SK-N-SH (cell line): ENCODE measurements at regions not wholly inside any gene's neighbourhood (a gene's known extent, or its start where the extent isn't known, plus 50 kb on each side); places are given as distances from the start of the nearest gene placed in this dataset.
"Not testable (repeated sequence)": the region's sequence is repeated elsewhere in the genome, so short reads cannot be mapped to it uniquely, and the experiment has no call there.

Source experiments
- CTCF ChIA-PET: fragments of 300-600, 350-600 bp; formaldehyde crosslinking; extraction: SDS; loops from one replicate; lab custom pipeline; 2021; lab: Yijun Ruan, JAX
- POLR2A ChIA-PET: fragments of 350-600 bp; sonication (Branson Sonifier 250); formaldehyde crosslinking; extraction: SDS; loops from one replicate; lab custom pipeline; 2020; ENCODE audit warnings: antibody characterized with exemption, inconsistent platforms; lab: Yijun Ruan, JAX
- DNase-seq: peaks from one replicate; pipeline ENCODE4 v3.0.0; 2012
- H2AFZ ChIP-seq: fragments of 200-600 bp; sonication (generic); 2 replicates; pipeline ENCODE4 v1.8.1; 2016; ENCODE audit warnings: antibody characterized with exemption, mild to moderate bottlenecking, low read depth
- H3F3A ChIP-seq: fragments of 200-600 bp; sonication (generic); replicated peaks from 2 replicates; pipeline ENCODE3; 2016; ENCODE audit warnings: antibody characterized with exemption, mild to moderate bottlenecking; ENCODE audit not compliant: insufficient read depth
- H3K27ac ChIP-seq, 2 experiments: fragments of 200-500 bp in 1 of 2; fragments of 200-600 bp in 1 of 2; sonication (Bioruptor generic) in 1 of 2; sonication (generic), shearing (Covaris generic) in 1 of 2; 2 replicates each; pipeline versions ENCODE4 v1.5.1 to v1.6.1; 2014 to 2016; ENCODE audit warnings: low read depth in 2 of 2, inconsistent platforms in 1 of 2, low read length in 1 of 2, mild to moderate bottlenecking in 1 of 2, mixed read lengths in 1 of 2
- H3K27me3 ChIP-seq: fragments of 200-600 bp; sonication (generic), shearing (Covaris generic); 2 replicates; pipeline ENCODE4 v1.6.1; 2016; ENCODE audit warnings: mixed run types; ENCODE audit not compliant: insufficient read depth
- H3K36me3 ChIP-seq, 2 experiments: fragments of 200-500 bp in 1 of 2; fragments of 200-600 bp in 1 of 2; sonication (Bioruptor generic) in 1 of 2; sonication (generic) in 1 of 2; replicated peaks in 1 of 2; 2 replicates each; pipeline versions ENCODE3 to v1.5.1; 2014 to 2016; ENCODE audit warnings: low read length in 1 of 2, mild to moderate bottlenecking in 1 of 2; ENCODE audit not compliant: insufficient read depth in 2 of 2, control insufficient read depth in 1 of 2
- H3K4me1 ChIP-seq, 2 experiments: fragments of 200-500 bp in 1 of 2; fragments of 200-600 bp in 1 of 2; sonication (Bioruptor generic) in 1 of 2; sonication (generic), shearing (Covaris generic) in 1 of 2; 2 replicates each; pipeline versions ENCODE4 v1.5.1 to v1.6.1; 2014 to 2016; ENCODE audit warnings: low read depth in 1 of 2, low read length in 1 of 2, mixed run types in 1 of 2; ENCODE audit not compliant: insufficient read depth in 2 of 2, control insufficient read depth in 1 of 2
- H3K4me2 ChIP-seq: fragments of 200-600 bp; sonication (generic), shearing (Covaris generic); 2 replicates; pipeline ENCODE4 v1.6.1; 2017; ENCODE audit warnings: mixed run types
- H3K4me3 ChIP-seq, 2 experiments: fragments of 200-500 bp in 1 of 2; fragments of 200-600 bp in 1 of 2; sonication (Bioruptor generic) in 1 of 2; sonication (generic), shearing (Covaris generic) in 1 of 2; 2 replicates each; pipeline versions ENCODE4 v1.5.1 to v1.8.1; 2014 to 2016; ENCODE audit warnings: low read depth in 2 of 2, inconsistent platforms in 1 of 2, low read length in 1 of 2, mild to moderate bottlenecking in 1 of 2, mixed read lengths in 1 of 2, moderate library complexity in 1 of 2
- H3K79me2 ChIP-seq: fragments of 200-600 bp; sonication (generic); 2 replicates; pipeline ENCODE4 v1.8.1; 2017; ENCODE audit warnings: mild to moderate bottlenecking; ENCODE audit not compliant: insufficient read depth
- H3K9ac ChIP-seq: fragments of 200-600 bp; sonication (generic); 2 replicates; pipeline ENCODE4 v1.6.1; 2017; ENCODE audit warnings: mixed run types
- H3K9me2 ChIP-seq: fragments of 200-600 bp; sonication (generic); 2 replicates; pipeline ENCODE4 v1.6.1; 2017; ENCODE audit warnings: mixed run types
- H3K9me3 ChIP-seq: fragments of 200-600 bp; sonication (generic); 2 replicates; pipeline ENCODE4 v1.6.1; 2017; ENCODE audit warnings: mixed run types, mild to moderate bottlenecking, moderate library complexity
- H4K20me1 ChIP-seq: fragments of 200-600 bp; sonication (generic); 2 replicates; pipeline ENCODE4 v1.6.1; 2017; ENCODE audit warnings: mild to moderate bottlenecking, mixed run types; ENCODE audit not compliant: insufficient read depth
- CHD2 ChIP-seq: fragments of 150-350 bp; IDR thresholded peaks from 2 replicates; pipeline ENCODE4 v1.6.1; 2018; ENCODE audit warnings: low read length; ENCODE audit not compliant: partially characterized antibody
- EP300 ChIP-seq, 2 experiments: IDR thresholded peaks; 2 replicates each; pipeline versions ENCODE4 v1.4.0 to v1.6.1; 2012; ENCODE audit warnings: borderline replicate concordance in 1 of 2, low read depth in 1 of 2, low read length in 1 of 2
- FOSL2 ChIP-seq: IDR thresholded peaks from 2 replicates; pipeline ENCODE4 v1.4.0; 2012; ENCODE audit warnings: low read depth, mild to moderate bottlenecking, moderate library complexity, borderline replicate concordance
- GATA2 ChIP-seq: sonication (generic); formaldehyde crosslinking; IDR thresholded peaks from 2 replicates; pipeline ENCODE4 v1.5.0; 2020; ENCODE audit warnings: mild to moderate bottlenecking, missing genetic modification reagents
- JUND ChIP-seq: IDR thresholded peaks from 2 replicates; pipeline ENCODE4 v1.4.0; 2012
- MAX ChIP-seq: IDR thresholded peaks from 2 replicates; pipeline ENCODE4 v1.4.0; 2012; ENCODE audit warnings: low read depth
- MEF2A ChIP-seq: IDR thresholded peaks from 2 replicates; pipeline ENCODE4 v1.4.0; 2012; ENCODE audit warnings: low read depth, borderline replicate concordance
- MXI1 ChIP-seq: IDR thresholded peaks from 2 replicates; pipeline ENCODE4 v1.6.1; 2012; ENCODE audit warnings: mild to moderate bottlenecking, low read depth, low read length, improper control_type of control experiment
- POLR2AphosphoS5 ChIP-seq: IDR thresholded peaks from 2 replicates; pipeline ENCODE4 v1.6.1; 2012; ENCODE audit warnings: low read depth, low read length
- RCOR1 ChIP-seq: fragments of 150-350 bp; IDR thresholded peaks from 2 replicates; pipeline ENCODE4 v1.6.1; 2017; ENCODE audit warnings: antibody characterized with exemption, low read length
- RFX5 ChIP-seq: IDR thresholded peaks from 2 replicates; pipeline ENCODE4 v1.6.1; 2012; ENCODE audit warnings: mild to moderate bottlenecking, improper control_type of control experiment, low read length
- TEAD4 ChIP-seq: IDR thresholded peaks from 2 replicates; pipeline ENCODE4 v1.4.0; 2012; ENCODE audit warnings: mild to moderate bottlenecking, borderline replicate concordance; ENCODE audit not compliant: insufficient read depth
- USF1 ChIP-seq: IDR thresholded peaks from 2 replicates; pipeline ENCODE4 v1.4.0; 2012; ENCODE audit warnings: low read depth, borderline replicate concordance
- USF2 ChIP-seq: fragments of 150-350 bp; IDR thresholded peaks from 2 replicates; pipeline ENCODE4 v1.6.1; 2017; ENCODE audit warnings: antibody characterized with exemption, low read length, low read depth, borderline replicate concordance
- ZBTB33 ChIP-seq: IDR thresholded peaks from 2 replicates; pipeline ENCODE4 v1.4.0; 2012; ENCODE audit warnings: low read depth, borderline replicate concordance
- WGBS: methylation state at CpG from one replicate; pipeline ENCODE4 v1.1.6; 2017; ENCODE audit warnings: low lambda C conversion rate; 5-methylcytosine and 5-hydroxymethylcytosine counted together

DNA sequence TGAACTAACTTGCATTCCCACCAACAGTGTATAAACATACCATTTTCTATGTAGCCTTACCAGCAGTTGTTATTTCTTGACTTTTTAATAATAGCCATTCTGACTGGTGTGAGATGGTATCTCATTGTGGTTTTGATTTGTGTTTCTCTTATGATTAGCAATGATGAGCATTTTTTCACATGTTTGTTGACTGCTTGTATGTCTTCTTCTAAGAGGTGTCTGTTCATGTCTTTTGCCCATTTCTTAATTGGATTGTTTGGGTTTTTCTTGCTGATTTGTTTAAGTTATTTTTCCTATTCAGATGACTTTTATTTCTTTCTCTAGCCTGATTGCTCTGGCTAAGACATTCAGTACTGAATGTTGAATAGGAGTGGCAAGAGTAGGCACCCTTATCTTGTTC, 230.3 kb downstream of the DAD1 start:
- TF ChIP-seq JUND (no peak), POLR2AphosphoS5 (no peak), GATA2 (CRISPR knock-in tag) (no peak), MAX (no peak), USF2 (no peak)
- no peak overlapping the region for H3K4me2 ChIP-seq
- H3K9ac ChIP-seq = no peak overlapping the region
- H3K4me3 ChIP-seq = no peak overlapping the region
- H3K36me3 ChIP-seq = no peaks in the 10 kb centered on the region
- H3K4me1 ChIP-seq = no peaks in the 10 kb centered on the region
- no peak overlapping the region for H2AFZ ChIP-seq
- no peak overlapping the region for H3K27ac ChIP-seq
- H3K9me2 ChIP-seq = no peaks in the 10 kb centered on the region
- POLR2A ChIA-PET = no interaction called here
- CTCF ChIA-PET = no interaction called here
- no peak for DNase-seq
- no peaks in the 10 kb centered on the region for H3K79me2 ChIP-seq
- H3F3A ChIP-seq = no peaks in the 10 kb centered on the region
- H3K27me3 ChIP-seq = no peaks in the 10 kb centered on the region
- no peaks in the 10 kb centered on the region for H3K9me3 ChIP-seq
- H4K20me1 ChIP-seq = no peaks in the 10 kb centered on the region

DNA sequence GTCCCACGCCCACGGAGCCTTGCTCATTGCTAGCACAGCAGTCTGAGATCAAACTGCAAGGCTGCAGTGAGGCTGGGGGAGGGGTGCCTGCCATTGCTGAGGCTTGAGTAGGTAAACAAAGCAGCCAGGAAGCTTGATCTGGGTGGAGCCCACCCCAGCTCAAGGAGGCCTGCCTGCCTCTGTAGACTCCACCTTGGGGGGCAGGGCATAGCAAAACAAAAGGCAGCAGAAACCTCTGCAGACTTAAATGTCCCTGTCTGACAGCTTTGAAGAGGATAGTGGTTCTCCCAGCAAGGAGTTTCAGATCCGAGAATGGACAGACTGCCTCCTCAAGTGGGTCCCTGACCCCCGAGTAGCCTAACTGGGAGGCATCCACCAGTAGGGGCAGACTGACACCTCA, 239.7 kb downstream of the DAD1 start:
- DNase-seq, H3K4me3 ChIP-seq, H3K79me2 ChIP-seq, POLR2A ChIA-PET, H3F3A ChIP-seq, H3K9me2 ChIP-seq, H3K27me3 ChIP-seq, H3K9ac ChIP-seq, H3K4me1 ChIP-seq, H2AFZ ChIP-seq, H3K36me3 ChIP-seq, H4K20me1 ChIP-seq, H3K27ac ChIP-seq, H3K9me3 ChIP-seq, H3K4me2 ChIP-seq: not testable (repeated sequence)
- CTCF ChIA-PET = interaction anchor here (1.1 kb wide), 1 partner anchor 30 kb away, joined by 3 read pairs; no protein-coding TSS in a partner anchor
- 0% methylated on average over 2 of the region's 4 CpGs for WGBS

DNA sequence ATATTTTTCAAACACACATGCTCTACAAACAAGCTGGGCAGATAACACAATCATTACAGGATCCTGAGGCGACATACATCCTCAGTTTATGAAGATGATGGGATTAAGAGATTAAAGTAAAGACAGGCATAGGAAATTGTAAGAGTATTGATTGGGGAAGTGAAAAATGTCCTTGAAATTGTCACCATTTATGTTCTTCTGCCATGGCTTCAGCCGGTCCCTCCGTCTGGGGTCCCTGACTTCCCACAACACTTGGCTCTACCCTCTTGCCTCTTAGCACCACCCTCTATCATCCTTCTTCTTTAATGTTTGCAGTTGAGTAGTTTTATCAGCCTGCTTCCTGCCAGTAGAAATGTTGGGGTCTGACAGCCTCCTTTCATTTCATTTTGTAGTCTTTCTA, 244.4 kb downstream of the DAD1 start:
- H3K36me3 ChIP-seq = no peaks in the 10 kb centered on the region
- no peak overlapping the region for H3K4me2 ChIP-seq
- no peak overlapping the region for H3K9ac ChIP-seq
- H3K27me3 ChIP-seq = no peaks in the 10 kb centered on the region
- H4K20me1 ChIP-seq = no peaks in the 10 kb centered on the region
- H3F3A ChIP-seq = no peaks in the 10 kb centered on the region
- H2AFZ ChIP-seq = no peak overlapping the region
- H3K9me3 ChIP-seq = no peaks in the 10 kb centered on the region
- DNase-seq = no peak
- WGBS = 13% methylated on average over 3 of the region's 3 CpGs
- no peak overlapping the region for H3K27ac ChIP-seq
- H3K9me2 ChIP-seq = no peaks in the 10 kb centered on the region
- no peaks in the 10 kb centered on the region for H3K79me2 ChIP-seq
- ChIA-PET CTCF (no interaction called here), POLR2A (no interaction called here)
- H3K4me1 ChIP-seq = no peaks in the 10 kb centered on the region
- H3K4me3 ChIP-seq = no peak overlapping the region
- TF ChIP-seq ZBTB33 (no peak), USF1 (no peak), CHD2 (no peak), FOSL2 (no peak), MEF2A (no peak), RCOR1 (no peak), POLR2AphosphoS5 (no peak), MXI1 (no peak), USF2 (no peak), EP300 (IDR thresholded peaks at IDR 0.05; ENCODE audit: borderline replicate concordance in 1 of 2, low read depth in 1 of 2, low read length in 1 of 2) (no peak), RFX5 (no peak), TEAD4 (no peak)
